NOMO-1 treated with dmso at 0.1 percent for 144 hours (cell line): ENCODE measurements at regions not wholly inside any gene's neighbourhood (a gene's known extent, or its start where the extent isn't known, plus 50 kb on each side); places are given as distances from the start of the nearest gene placed in this dataset.

Experiments used
- DNase-seq: peaks from one replicate; lab custom pipeline; 2025; ENCODE audit not compliant: unreplicated experiment; lab: John Stamatoyannopoulos, UW

DNA sequence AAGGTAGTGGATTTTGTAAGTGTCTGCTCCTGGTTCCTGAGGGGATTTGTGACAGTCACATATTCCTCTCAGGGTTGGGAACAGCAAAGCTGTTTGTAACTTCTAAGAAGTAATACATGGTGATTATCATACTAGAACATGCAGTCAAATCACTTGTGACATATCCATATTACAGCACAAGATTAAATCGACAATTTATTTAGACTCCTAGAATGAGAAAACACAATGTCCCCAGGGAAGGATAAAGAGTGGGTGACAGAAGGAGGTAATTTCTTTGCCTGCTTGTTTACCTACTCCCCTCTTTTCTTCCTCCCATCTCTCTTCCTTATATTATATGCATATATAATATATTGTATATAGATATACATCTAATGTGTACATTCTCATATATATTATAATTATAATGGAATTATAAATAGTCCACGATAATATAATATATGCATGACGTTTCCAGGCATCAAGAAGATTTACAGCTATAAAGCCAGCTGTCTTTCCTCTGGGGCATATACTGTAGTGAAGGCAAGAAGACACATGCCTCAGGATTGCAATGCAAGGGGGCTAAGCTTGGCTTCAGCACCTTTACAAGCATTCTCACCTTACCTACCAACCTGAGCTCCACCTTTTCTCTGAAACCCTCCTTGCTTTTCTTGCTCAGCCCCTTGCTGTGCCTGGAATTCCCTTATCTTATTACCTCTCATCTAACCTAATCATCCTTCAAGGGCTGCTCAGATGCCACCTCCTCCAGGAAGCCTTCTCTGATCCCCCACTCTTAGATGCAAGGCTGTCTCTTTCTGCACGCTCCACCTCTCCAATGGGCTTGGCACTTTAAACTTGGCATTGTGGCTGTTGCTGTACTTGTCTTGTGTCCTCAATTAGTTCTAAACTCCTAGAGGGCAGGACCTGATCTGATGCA is 73.1 kb upstream of the PIAS1 start:
- DNase-seq: no peak

DNA sequence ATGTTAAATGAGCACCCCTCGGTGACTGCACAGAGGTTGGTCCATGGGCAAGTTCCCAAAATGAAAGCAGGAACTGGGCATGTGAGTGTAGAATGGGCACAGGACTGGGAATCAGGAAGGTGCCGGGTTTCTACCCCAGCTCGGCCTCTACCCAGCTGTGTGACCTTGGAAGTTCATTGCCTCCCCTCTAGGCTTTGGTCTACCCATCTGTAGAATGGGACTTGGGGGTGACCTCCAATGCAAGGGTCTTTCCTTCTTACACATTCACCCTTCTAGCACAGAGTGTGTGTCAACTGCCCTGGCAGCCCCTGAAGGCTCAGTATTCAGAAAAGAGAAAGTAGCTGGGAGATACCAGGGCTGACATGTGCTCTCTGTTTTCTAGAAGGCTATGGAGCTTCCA is 72.3 kb upstream of the PIAS1 start:
- DNase-seq: no peak

DNA sequence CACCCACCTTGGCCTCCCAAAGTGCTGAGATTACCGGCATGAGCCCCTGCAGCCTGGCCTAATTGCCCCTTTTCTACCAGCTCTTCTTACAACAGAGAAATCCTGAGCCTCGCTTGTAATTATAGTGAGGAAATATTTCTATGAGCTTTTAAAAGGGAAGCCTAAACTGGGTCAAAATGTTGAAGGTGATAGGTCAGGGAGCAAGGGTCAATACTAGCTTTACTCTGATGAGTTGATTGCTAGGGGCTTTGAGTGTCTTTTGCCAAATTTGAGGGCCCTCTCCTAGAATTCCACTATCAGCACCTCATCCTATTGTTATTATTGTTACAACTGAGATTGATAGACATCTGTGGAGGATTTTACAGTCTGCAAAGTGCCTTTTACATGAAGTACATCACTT is 62.4 kb upstream of the PIAS1 start:
- DNase-seq: no peak

DNA sequence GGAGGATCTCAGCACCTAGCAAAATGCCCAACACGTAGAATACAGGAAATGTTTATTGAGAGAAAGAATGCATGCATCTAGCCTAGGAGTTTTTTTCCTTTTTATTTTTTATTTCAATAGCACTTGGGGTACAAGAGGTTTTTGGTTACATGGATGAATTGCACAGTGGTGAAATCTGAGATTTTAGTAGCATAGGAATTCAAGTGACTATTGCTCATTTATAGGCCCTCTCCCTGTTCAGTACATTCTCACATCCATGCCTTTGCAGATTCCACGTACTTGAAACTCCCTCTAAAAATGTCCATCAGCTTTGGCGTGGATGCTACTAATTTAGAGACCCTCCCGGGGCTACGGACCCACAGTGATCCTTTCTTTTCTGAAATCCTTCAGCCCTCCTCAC is 61.7 kb upstream of the PIAS1 start:
- DNase-seq: no peak

DNA sequence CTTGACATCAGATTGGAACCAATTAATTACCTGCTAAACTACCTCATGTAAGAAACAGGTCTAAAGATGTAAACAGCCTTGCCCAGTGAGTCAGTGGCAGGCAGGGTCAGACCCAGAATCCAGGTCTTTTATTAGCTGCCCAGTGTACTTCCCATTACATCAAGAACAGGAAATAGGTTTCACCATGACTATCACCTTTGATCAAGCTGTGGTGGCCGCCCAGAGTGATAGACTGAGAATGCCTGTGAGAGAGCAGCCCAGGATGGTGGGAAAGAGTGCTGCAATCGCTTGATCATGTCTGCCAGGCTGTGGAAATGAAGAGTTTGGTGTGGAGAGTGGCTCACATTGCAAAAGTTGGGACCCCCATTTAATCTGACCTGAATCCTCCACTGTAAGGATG is 61.3 kb upstream of the PIAS1 start:
- DNase-seq: no peak

DNA sequence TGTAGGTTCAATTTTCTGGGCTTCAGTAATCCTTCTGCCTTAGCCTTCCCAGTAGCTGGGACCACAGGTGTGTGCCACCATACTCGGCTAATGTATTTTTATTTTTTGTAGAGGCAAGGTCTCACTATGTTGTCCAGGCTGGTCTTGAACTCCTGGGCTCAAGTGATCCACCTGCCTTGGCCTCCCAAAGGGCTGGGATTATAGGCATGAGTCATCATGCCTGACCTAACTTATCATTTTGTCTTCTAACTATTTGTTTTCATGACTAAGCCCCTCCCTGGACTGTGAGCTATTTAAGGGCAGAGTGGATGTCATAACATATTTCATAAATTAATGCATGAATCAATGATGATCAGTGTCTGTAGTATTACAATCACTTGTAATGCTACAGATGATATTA is 56.1 kb upstream of the PIAS1 start:
- DNase-seq: no peak

DNA sequence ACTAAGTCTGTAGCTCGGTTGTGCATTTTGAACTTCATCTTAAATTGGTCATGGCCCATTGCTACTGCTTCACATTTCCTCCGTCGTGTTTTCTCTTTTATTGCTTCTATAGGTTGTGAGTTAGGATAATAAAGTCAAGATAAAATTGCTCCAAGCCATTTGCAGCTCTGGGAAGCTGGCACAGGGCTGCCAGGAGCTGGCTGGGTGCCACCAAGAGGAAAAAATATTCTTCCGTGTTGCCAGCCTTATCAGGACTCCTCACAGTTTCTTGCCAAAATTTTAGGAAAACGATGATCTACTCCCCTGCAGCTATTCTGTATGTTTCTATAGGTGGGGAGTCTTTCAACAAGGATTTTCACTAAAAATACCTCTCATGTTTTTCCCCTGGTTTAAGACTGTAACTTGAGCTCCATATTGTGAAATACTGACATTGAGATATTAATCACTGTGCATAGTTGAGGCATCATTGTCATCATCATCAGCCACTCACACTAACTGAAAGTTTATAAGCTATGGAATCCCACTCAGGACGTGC is 55.4 kb upstream of the PIAS1 start:
- no peak for DNase-seq

DNA sequence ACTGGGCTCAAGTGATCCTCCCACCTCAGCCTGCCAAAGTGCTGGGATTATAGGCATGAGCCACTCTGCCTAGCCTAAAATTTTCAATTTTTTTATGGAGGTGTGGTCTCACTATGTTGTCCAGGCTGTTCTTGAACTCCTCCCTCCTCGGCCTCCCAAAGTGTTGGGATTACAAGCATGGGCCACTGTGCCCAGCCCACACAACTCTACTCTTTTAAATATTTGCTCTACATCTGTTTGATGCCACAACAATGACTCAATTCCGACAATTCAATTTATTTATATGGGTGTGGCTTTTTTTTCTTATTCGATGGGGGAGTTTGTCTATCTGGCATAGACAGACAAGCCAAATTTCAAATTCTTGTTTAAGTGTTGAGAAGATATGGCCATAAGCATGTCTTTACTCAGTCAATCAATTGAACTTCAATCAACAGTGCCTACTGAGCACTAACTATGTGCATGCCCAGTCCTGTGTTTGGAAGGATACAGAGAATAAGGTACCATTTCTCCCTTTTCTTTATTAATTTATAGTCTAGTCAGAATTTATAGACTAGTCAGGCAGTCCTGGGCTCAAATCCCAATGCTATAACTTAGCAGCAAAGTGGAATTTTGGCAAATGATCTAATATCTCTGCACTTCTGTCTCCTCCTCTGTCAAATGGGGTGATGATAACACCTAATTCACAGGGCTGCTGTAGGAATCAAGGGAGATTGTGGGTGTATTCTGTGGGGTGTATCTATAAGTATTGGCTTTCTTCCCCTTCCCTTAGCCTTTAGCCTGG is 54.6 kb upstream of the PIAS1 start:
- no peak for DNase-seq

DNA sequence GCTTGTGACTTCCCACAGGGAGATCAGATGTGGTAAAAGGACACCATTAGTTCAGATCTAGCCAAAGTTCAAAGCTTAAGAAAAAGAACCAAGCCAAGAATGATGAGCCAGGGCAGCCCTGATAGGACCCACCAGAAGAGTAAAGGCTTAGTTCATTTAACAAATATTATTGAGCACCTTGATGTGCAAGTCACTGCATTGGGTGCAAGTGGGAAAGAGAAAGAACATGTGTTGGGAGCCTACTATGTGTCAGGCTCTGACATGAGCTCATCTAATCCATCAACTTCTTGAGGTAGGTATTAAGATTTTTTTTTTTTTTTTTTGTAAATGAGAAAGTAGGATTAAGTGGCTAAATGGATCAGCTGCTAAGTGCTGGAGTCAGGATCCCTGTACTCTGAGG is 53.4 kb upstream of the PIAS1 start:
- no peak for DNase-seq

DNA sequence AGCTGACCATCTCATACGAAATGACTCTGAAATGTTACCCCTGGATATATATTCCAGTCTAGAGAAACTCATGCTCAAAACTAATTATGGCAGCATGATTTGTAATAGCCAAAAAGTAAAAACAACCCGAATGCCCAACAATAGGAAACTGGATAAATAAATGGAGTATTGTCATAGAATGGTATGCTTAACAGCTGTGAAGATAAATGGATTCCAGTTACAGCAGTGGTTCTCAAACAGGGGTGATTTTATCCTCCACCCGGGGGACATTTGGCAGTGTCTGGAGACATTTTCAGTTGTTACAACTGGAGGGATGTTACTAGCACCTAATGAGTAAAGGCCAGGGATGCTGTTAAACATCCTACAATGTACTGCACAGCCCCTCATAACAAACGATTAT is 52.3 kb upstream of the PIAS1 start:
- DNase-seq: no peak

DNA sequence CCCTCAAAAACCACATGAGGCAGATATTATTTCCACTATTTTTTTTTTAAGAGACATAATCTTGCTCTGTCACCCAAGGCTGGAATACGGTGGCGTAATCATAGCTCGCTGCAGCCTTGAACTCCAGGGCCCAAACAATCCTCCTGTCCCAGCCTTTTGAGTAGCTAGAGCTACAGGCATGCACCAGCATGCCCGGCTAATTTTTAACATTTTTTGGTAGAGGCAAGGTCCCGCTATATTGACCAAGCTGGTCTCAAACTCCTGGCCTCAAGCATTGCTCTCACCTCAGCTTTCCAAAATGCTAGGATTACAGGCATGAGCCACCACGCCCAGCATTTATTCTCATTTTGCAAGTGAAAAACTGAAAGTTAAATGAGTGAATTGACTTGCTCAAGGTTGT is 50.8 kb upstream of the PIAS1 start:
- no peak for DNase-seq
